ENCODE measurements at regions not wholly inside any gene's neighbourhood (a gene's known extent, or its start where the extent isn't known, plus 50 kb on each side); places are given as distances from the start of the nearest gene placed in this dataset.

DNA sequence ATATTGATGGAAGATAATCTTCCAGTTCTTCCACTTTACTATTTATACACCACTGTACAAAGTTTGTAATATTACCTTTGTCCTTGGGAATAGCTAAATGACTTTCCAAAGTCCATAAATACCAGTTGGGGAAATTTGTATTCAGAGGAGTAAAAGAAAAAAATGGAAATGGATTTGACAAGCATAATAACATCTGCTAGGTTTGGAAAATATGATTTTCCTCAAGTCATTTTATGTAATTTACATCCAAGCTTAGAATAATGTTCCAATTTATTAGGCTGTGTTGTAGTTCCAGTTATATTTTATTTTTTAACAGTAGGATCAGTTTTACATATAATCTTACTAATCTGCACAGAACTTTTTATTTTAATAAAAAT, 563.0 kb upstream of the PKDCC start:
- no peak for DNase-seq (ENCODE audit: low read depth)

DNA sequence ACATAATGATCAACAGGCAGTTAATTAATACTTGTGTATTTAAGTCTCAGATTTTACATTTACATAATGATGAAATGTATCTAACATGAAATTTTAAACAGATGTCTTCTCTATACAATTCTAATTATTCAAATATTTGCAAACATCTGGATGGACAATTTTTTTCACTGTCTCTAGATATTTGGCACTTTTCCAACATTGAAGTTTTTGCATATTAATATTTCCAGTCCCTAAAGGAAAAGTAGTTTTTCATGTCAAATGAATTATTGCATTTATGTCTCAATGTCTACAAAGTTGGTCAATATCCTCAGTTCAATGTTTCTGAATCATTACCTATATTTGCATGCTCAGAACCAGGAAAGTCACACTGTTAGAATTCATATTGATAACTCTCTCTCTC, 560.9 kb upstream of the PKDCC start:
- DNase-seq (ENCODE audit: low read depth) = no peak

- no peak for DNase-seq (ENCODE audit: low read depth)
Observed at GRCh38 chr2:41488888-41489287, 558.9 kb upstream of the PKDCC start.

- no peak for DNase-seq (ENCODE audit: low read depth)
Observed at GRCh38 chr2:41489638-41490037, 558.2 kb upstream of the PKDCC start.

DNA sequence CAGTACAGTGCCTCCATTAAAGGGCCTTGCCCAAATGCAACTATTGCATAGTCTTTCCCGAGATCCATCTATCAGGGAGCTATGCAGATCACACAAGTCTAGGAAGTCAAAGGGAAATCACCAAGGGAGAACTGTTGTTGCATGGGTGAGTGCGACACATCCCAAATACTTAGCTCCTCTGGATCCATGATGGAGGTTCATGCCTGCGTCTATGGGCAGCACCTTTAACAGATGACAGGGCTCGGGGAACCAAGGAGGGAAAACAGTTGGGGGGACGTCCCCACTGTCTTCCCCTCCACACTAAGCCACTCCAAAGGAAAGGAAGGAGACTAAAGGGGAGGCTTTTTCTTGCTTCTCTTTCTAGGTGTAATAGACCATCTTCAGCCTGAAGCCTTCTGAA, 552.8 kb upstream of the PKDCC start:
- no peak for DNase-seq (ENCODE audit: low read depth)

DNA sequence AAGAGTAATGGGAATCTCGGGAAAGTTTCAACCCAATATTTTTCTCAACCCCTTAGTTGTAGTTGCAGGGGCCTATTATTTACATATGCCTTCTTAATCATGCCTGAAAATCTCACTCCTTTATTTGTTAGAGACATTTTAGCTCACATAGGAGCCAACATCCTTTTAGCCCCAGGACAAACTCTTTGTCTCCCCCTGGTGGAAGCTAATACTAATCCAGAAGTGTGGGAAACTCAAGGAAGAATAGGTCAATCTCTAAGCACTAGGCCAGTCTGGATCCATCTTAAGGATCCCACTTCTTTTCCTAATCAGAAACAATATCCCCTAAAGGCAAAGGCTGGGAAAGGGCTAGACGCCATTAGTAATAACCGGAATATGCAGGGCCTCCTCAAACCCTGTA, 550.9 kb upstream of the PKDCC start:
- DNase-seq (ENCODE audit: low read depth) = no peak

DNA sequence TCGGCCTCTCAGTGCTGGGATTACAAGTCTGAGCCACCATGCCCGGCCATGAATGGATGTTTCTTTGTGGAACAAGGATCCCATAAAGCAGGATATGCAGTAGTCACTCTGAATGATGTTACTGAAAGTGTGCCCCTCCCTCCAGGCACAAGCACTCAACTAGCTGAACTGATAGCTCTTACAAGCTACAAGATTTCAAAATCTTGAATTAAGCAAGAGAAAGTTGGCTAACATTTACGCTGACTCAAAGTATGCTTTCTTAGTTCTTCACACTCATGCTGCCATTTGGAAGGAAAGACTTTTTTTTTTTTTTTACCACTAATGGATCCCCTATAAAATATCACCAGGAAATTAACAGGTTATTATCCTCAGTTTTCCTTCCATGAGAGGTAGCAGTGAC, 549.0 kb upstream of the PKDCC start:
- no peak for DNase-seq (ENCODE audit: low read depth)

DNA sequence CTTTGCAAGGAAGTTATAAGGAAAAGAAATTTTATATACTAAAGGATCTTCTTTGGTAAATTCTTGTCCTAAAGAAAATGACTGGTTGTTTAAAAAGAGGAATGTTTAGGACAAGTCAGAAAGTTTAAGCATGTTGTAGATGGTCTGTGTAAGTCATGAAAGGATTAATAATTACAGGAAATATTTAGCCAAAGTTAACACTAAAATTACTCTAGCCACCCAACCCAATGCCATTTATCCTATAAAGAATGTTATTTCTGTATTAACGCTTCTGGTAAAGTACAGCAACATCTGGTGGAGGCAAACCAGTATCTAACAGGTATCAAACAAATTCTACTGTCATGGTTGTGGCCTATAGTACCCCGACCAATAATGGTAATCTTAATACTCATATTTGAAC, 546.9 kb upstream of the PKDCC start:
- no peak for DNase-seq (ENCODE audit: low read depth)

DNA sequence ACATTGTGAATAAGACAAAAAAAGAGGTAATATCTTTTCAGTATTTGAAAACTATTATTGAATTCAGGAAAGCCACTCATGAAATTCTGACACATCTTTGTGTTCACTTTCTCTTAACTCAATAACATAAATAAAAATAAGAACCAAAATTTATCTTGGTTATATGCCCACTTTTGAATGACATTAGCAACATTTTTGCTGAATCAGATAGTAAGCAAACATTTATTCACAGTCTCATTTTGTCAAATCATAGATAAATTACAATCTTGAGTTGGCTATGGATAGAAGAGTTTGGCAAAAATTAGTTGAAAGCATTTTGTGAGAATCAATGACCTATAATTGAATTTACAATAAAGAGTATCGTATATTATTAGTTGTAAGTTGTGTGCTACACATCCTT, 545.1 kb upstream of the PKDCC start:
- no peak for DNase-seq (ENCODE audit: low read depth)

GRCh38 chr2:41504532-41504931, 543.3 kb upstream of the PKDCC start:
- no peak for DNase-seq (ENCODE audit: low read depth)

GRCh38 chr2:41510108-41510507, 537.7 kb upstream of the PKDCC start:
- no peak for DNase-seq (ENCODE audit: low read depth)

GRCh38 chr2:41521211-41521610, 526.6 kb upstream of the PKDCC start:
- DNase-seq (ENCODE audit: low read depth) = no peak

GRCh38 chr2:41527525-41528323, 520.1 kb upstream of the PKDCC start:
- no peak for DNase-seq (ENCODE audit: low read depth)

DNA sequence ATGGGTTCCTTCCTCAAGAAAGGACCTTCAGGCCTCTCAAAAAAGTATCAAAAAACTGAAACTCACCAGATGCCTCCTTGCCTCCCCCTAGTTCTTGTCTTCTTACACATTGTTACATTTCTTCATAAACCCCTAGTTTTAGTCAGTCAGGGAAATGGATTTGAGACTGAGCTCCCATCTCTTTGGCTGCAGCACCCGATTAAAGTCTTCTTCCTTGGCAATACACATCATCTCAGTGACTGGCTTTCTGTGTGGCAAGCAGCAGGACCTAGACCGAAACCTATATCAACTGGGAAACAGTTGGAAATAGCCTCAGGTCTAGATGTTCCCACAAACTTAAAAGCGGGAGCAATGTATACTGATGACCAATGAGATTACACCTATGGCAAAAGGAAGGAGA, 512.2 kb upstream of the PKDCC start:
- DNase-seq (ENCODE audit: low read depth) = no peak

GRCh38 chr2:41540272-41540998, 507.4 kb upstream of the PKDCC start:
- DNase-seq (ENCODE audit: low read depth) = no peak

- no peak for DNase-seq (ENCODE audit: low read depth)
Observed at GRCh38 chr2:41543726-41544125, 504.1 kb upstream of the PKDCC start.

DNA sequence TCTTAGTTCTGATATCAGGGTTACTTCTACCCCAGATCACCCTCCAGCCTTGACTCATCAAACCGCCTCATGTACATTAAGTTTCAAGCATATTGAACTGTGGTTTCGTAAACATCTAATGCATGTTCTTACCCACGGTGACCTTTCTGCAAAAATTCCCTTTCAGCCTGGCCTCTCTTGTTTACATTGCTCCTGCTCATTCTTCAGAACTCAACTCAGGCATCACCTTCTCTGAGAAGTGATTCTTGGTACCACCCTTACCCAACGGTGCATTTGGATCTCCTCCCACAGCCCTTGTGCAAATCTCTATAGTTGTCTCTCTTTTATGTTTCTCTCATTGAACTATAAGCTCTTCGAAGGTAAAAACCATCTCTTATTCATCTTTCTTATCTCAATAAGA, 503.1 kb upstream of the PKDCC start:
- DNase-seq (ENCODE audit: low read depth) = no peak

DNA sequence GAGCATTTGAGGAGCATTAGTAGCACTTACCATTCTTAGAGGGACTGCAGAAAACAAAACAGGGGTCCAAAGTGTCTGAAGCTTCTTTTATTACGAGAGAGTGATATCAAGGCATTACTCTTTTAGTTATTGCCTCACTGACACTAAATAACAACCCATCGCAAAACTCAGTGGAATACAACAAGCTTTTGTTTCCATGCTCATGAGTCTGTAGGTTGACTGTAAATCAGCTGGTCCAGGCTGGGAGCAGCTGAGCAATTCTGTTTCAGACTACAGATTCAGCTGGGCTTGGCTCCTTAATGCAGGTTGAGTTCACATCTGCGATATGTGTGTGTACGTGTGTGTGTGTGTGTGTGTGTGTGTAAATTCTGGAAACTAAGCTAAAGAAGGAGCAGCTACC, 501.8 kb upstream of the PKDCC start:
- no peak for DNase-seq (ENCODE audit: low read depth)

DNA sequence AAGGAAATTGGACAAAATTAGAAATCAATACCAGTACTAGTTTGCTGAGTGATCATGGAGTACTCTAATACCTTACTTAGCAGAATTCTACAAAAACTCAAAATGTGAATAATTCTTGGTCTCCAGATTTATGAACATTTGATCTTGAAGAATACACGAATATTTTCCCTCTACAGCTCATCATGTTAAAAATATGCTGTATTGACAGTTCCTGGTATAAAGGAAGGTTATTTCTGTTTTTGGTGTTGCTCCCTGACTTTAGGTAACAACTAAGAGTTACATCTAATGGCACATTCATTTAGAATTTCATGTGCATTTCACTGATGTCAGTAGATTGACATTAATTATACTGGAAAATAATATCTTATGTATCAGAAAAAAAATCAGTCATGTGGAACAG, 479.2 kb upstream of the PKDCC start:
- no peak for DNase-seq (ENCODE audit: low read depth)

- no peak for DNase-seq (ENCODE audit: low read depth)
Observed at GRCh38 chr2:41572154-41572553, 475.7 kb upstream of the PKDCC start.

DNA sequence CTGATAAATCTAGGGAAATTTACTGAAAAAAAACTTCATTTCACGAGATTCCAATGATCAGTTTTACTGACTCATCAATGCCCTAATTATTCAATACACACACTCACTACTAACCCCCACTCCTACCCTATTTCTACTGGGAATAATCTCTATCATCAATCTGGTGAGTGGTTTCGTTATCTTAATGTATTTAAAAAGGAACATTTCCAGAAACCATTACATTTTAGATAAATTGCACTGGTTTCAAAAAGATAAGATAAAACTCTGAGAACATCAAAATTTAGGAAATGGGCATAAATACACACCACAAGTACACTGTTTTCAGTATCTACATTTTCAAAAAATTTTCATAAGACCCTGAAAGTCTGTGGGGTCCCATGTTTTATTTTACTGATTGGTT, 471.4 kb upstream of the PKDCC start:
- no peak for DNase-seq (ENCODE audit: low read depth)

DNA sequence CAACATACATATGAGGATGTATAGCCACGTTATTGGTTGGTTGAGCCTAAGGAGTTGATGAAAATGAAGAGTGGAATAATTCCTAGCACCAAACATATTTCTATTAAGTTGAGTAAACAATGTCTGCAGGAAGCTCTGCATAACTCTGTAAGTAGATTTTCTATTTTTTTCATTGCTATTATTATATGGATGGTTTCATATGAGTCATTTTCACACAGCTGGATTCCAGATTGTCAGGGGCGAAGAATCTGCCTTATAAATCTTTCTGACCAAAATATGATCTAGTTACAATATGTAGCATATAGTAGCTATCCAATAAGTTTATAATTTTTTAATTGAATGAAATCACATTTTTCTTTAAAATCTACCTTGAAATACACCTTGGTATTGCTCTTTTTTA, 468.0 kb upstream of the PKDCC start:
- no peak for DNase-seq (ENCODE audit: low read depth)

GRCh38 chr2:41580806-41581205, 467.0 kb upstream of the PKDCC start:
- DNase-seq (ENCODE audit: low read depth) = no peak

GRCh38 chr2:41595240-41595639, 452.6 kb upstream of the PKDCC start:
- no peak for DNase-seq (ENCODE audit: low read depth)

Data from stimulated activated CD8-positive, alpha-beta memory T cell treated with anti-CD3 and anti-CD28 coated beads, Interleukin-7, amount 100 ng/mL, for 24 hours (primary cell).